Kidney (tissue), 13 donors: ENCODE measurements at regions not wholly inside any gene's neighbourhood (a gene's known extent, or its start where the extent isn't known, plus 50 kb on each side); places are given as distances from the start of the nearest gene placed in this dataset.
A peak's percentile ranks its signal among the peaks of the same experiment; 100 is the strongest.

Source experiments
- DNase-seq, 5 donors: peaks; one replicate each; pipeline ENCODE4 v3.0.0-alpha.2; 2013 to 2020
- FAIRE-seq: peaks from 2 replicates; lab custom pipeline; 2012; peaks lifted over from hg19 to GRCh38; lab: Jason Lieb, UNC
- H3K27ac ChIP-seq, 2 donors: one replicate each; pipeline ENCODE4 v1.7.0; 2013; ENCODE audit warnings: low read depth in 2 of 2, low read length in 2 of 2, inconsistent platforms in 1 of 2
- H3K27me3 ChIP-seq: one replicate; pipeline ENCODE4 v1.7.1; 2013; ENCODE audit warnings: low read length, inconsistent platforms; ENCODE audit not compliant: control insufficient read depth, insufficient read depth
- H3K36me3 ChIP-seq, 3 donors: one replicate each; pipeline versions ENCODE4 v1.7.0 to v1.7.1; 2013; ENCODE audit warnings: low read length in 3 of 3, control low read depth in 1 of 3, inconsistent platforms in 1 of 3; ENCODE audit not compliant: insufficient read depth in 3 of 3, control insufficient read depth in 2 of 3
- H3K4me1 ChIP-seq, 3 donors: one replicate each; pipeline versions ENCODE4 v1.7.0 to v1.7.1; 2013; ENCODE audit warnings: low read length in 3 of 3, inconsistent platforms in 1 of 3, low read depth in 1 of 3; ENCODE audit not compliant: control insufficient read depth in 2 of 3, insufficient read depth in 2 of 3
- H3K4me3 ChIP-seq, 3 donors: one replicate each; pipeline versions ENCODE4 v1.7.0 to v1.8.1; 2013; ENCODE audit warnings: low read length in 3 of 3, control low read depth in 1 of 3, inconsistent platforms in 1 of 3
- H3K9ac ChIP-seq, 3 donors: one replicate each; pipeline versions ENCODE4 v1.7.0 to v1.7.1; 2013; ENCODE audit warnings: low read length in 3 of 3, control low read depth in 1 of 3, inconsistent platforms in 1 of 3
- H3K9me3 ChIP-seq, 3 donors: one replicate each; pipeline versions ENCODE4 v1.7.0 to v1.7.1; 2013; ENCODE audit warnings: low read length in 3 of 3, control low read depth in 1 of 3, inconsistent platforms in 1 of 3; ENCODE audit not compliant: control insufficient read depth in 2 of 3, insufficient read depth in 1 of 3
- CTCF ChIP-seq: IDR thresholded peaks from 3 replicates; pipeline ENCODE4 v1.5.1; 2012; ENCODE audit warnings: mild to moderate bottlenecking, moderate library complexity, borderline replicate concordance; ENCODE audit not compliant: insufficient read depth; ENCODE audit errors: extremely low read depth
- intact Hi-C: fragments of 100-400 bp; cut with DNase I; formaldehyde crosslinking; loops from one replicate; pipeline ENCODE4 v1.11.1; 2022
- donor health status: control.
- donor health status: control.
- donor health status: control.
- donor health status: control.
- donor health status: control.
- donor health status: DM: yes; HTN: yes; CAD: no.
- donor health status: Normal renal cell carcinoma (clear cell type).

DNA sequence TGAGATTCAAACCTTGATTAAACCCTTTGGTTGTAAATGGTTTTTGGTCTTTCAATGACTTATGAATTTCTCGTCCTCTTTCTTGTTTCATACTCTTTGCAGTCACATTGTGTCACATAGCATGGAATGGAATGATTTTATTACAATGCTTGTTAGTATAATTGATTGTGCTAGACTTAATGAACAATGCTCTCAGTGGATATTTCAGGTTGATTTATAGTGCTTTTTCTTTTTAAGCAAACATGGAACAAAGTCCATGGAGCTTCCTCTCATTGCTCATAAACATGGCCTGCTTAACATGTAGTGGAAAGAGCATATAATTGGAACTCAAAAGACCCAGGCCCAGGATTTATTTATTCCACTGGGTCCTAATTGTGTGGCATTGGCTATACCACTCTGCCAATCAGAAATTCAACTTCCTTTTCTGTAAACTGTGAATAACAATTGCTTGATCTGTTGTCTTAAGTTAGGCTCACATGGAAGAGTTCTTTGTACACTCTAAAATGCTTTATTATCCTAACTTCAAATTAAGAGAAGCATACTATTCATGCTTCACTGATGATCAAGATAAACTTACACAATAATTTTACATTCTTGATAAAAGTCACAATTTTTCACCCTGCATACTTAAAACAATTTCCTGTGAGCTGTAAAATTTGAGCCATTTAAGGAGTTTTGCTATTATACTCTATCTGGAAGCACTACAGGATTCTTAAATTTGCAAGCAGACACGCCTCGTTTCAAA, 370.5 kb upstream of the PDE3A start:
- no peaks in the 10 kb centered on the region for H3K36me3 ChIP-seq
- intact Hi-C loops = no loop called here
- H3K27ac ChIP-seq = no peak overlapping the region
- peak in 1 of 5 donors; percentile 32 for DNase-seq
- H3K9me3 ChIP-seq = no peaks in the 10 kb centered on the region
- H3K4me1 ChIP-seq = peaks cover 0 to 14% (median 0%) of the 10 kb centered on the region in 3 donors
- no peak for TF ChIP-seq CTCF
- H3K9ac ChIP-seq = no peak overlapping the region
- no peaks in the 10 kb centered on the region for H3K27me3 ChIP-seq
- no peak for FAIRE-seq
- H3K4me3 ChIP-seq = no peak overlapping the region

GRCh38 chr12:19998411-19998810, 369.9 kb upstream of the PDE3A start:
- no peak for TF ChIP-seq CTCF
- Histone ChIP-seq H3K27me3 (no peaks in the 10 kb centered on the region), H3K27ac (no peak overlapping the region), H3K4me1 (peaks cover 0 to 14% (median 0%) of the 10 kb centered on the region in 3 donors), H3K9ac (no peak overlapping the region), H3K9me3 (no peaks in the 10 kb centered on the region), H3K36me3 (no peaks in the 10 kb centered on the region), H3K4me3 (no peak overlapping the region)
- FAIRE-seq (no peak), DNase-seq (no peak)
- intact Hi-C loops = no loop called here

GRCh38 chr12:19998961-19999804, 369.2 kb upstream of the PDE3A start:
- H3K27ac ChIP-seq = no peak overlapping the region
- H3K36me3 ChIP-seq = no peaks in the 10 kb centered on the region
- DNase-seq (no peak), FAIRE-seq (no peak)
- no peak overlapping the region for H3K9ac ChIP-seq
- peaks cover 0 to 14% (median 0%) of the 10 kb centered on the region in 3 donors for H3K4me1 ChIP-seq
- H3K9me3 ChIP-seq = no peaks in the 10 kb centered on the region
- intact Hi-C loops = no loop called here
- no peak overlapping the region for H3K4me3 ChIP-seq
- no peak for TF ChIP-seq CTCF
- H3K27me3 ChIP-seq = no peaks in the 10 kb centered on the region
